ENCODE measurements at regions not wholly inside any gene's neighbourhood (a gene's known extent, or its start where the extent isn't known, plus 50 kb on each side); places are given as distances from the start of the nearest gene placed in this dataset. TPM values are rescaled to one million over a fixed set of nuclear protein-coding genes. Genes with fewer than 3 reads are reported as not detected.

GRCh38 chr5:1933364-1934055 is 50.8 kb upstream of the IRX4 start:
- Histone ChIP-seq H3K36me3 (ENCODE audit: control insufficient read depth, insufficient read depth, low read length) (no peaks in the 10 kb centered on the region), H3K27me3 (ENCODE audit: control insufficient read depth, insufficient read depth, low read length) (peaks cover 3% of the 10 kb centered on the region), H3K4me3 (ENCODE audit: low read depth, low read length) (no peak overlapping the region)
- no peak for TF ChIP-seq CTCF (IDR thresholded peaks at IDR 0.05; ENCODE audit: insufficient read depth, low read depth, low read length)
- ChIA-PET CTCF (no interaction called here), POLR2A (no interaction called here)
- DNase-seq (ENCODE audit: low read depth): no peak

Small RNA genes in the stretch of these regions (small RNA-seq; reads per million reads assigned to genes)
- gene AC092266.1 (ENCODE audit: insufficient read length, low read depth, low replicate concordance): not detected
- not detected for gene RF00019 (ENCODE audit: insufficient read length, low read depth, low replicate concordance)

Data from BJ (cell line).